OCI-M2 (cell line): ENCODE measurements at regions not wholly inside any gene's neighbourhood (a gene's known extent, or its start where the extent isn't known, plus 50 kb on each side); places are given as distances from the start of the nearest gene placed in this dataset.

ENCODE experiments used
- DNase-seq: peaks from one replicate; lab custom pipeline; 2025; ENCODE audit not compliant: unreplicated experiment; lab: John Stamatoyannopoulos, UW

- no peak for DNase-seq
Observed at GRCh38 chr18:25815659-25816058, 274.8 kb downstream of the SS18 start.

GRCh38 chr18:25814841-25815458 is 275.5 kb downstream of the SS18 start:
- DNase-seq: no peak

GRCh38 chr18:25813110-25813509 is 277.3 kb downstream of the SS18 start:
- no peak for DNase-seq

- no peak for DNase-seq
Observed at GRCh38 chr18:25810736-25811135, 279.7 kb downstream of the SS18 start.

GRCh38 chr18:25805939-25806338 is 284.5 kb downstream of the SS18 start:
- DNase-seq: no peak

- DNase-seq: no peak
Observed at GRCh38 chr18:25805323-25805722, 285.1 kb downstream of the SS18 start.

GRCh38 chr18:25799231-25799630 is 291.2 kb downstream of the SS18 start:
- no peak for DNase-seq

GRCh38 chr18:25798046-25798445 is 292.4 kb downstream of the SS18 start:
- DNase-seq: no peak

- DNase-seq: no peak
Observed at GRCh38 chr18:25795213-25795612, 295.2 kb downstream of the SS18 start.

- DNase-seq: no peak
Observed at GRCh38 chr18:25787276-25787675, 303.1 kb downstream of the SS18 start.

- DNase-seq: no peak
Observed at GRCh38 chr18:25786758-25787157, 303.7 kb downstream of the SS18 start.

GRCh38 chr18:25780105-25780504 is 310.3 kb downstream of the SS18 start:
- no peak for DNase-seq

GRCh38 chr18:25771796-25772195 is 318.6 kb downstream of the SS18 start:
- DNase-seq: no peak

- no peak for DNase-seq
Observed at GRCh38 chr18:25764777-25765176, 325.6 kb downstream of the SS18 start.

GRCh38 chr18:25759111-25759510 is 331.3 kb downstream of the SS18 start:
- DNase-seq: no peak

- DNase-seq: no peak
Observed at GRCh38 chr18:25743646-25744151, 346.7 kb downstream of the SS18 start.

GRCh38 chr18:25739376-25739775 is 351.0 kb downstream of the SS18 start:
- DNase-seq: no peak

- DNase-seq: no peak
Observed at GRCh38 chr18:25737710-25738311, 352.6 kb downstream of the SS18 start.

GRCh38 chr18:25736516-25736915 is 353.9 kb downstream of the SS18 start:
- no peak for DNase-seq

- DNase-seq: no peak
Observed at GRCh38 chr18:25735459-25735858, 355.0 kb downstream of the SS18 start.

- no peak for DNase-seq
Observed at GRCh38 chr18:25734336-25734735, 356.1 kb downstream of the SS18 start.

GRCh38 chr18:25732862-25733261 is 357.6 kb downstream of the SS18 start:
- DNase-seq: no peak

GRCh38 chr18:25729072-25729471 is 361.3 kb downstream of the SS18 start:
- DNase-seq: no peak
